C4-2B (cell line): ENCODE measurements at regions not wholly inside any gene's neighbourhood (a gene's known extent, or its start where the extent isn't known, plus 50 kb on each side); places are given as distances from the start of the nearest gene placed in this dataset.

Experiments used
- H3K27ac ChIP-seq: fragments of 450-650 bp; 2 replicates; pipeline ENCODE4 v1.5.1; 2017
- CTCF ChIP-seq: fragments of 450-650 bp; conservative IDR thresholded peaks from 2 replicates; pipeline ENCODE4 v1.5.1; 2017; ENCODE audit warnings: mild to moderate bottlenecking
- ZFX ChIP-seq: fragments of 450-650 bp; IDR thresholded peaks from 2 replicates; pipeline ENCODE4 v1.6.1; 2017

GRCh38 chr1:72837781-72838180 is 555.4 kb upstream of the NEGR1 start:
- no peak for TF ChIP-seq CTCF
- no peak for TF ChIP-seq ZFX
- H3K27ac ChIP-seq, result no peak overlapping the region

- H3K27ac ChIP-seq, result no peak overlapping the region
- no peak for TF ChIP-seq ZFX
- TF ChIP-seq CTCF, result no peak
Observed at GRCh38 chr1:72830606-72831390, 548.5 kb upstream of the NEGR1 start.

- TF ChIP-seq ZFX (no peak), CTCF (no peak)
- no peak overlapping the region for H3K27ac ChIP-seq
Observed at GRCh38 chr1:72827278-72827677, 544.9 kb upstream of the NEGR1 start.

- TF ChIP-seq CTCF (no peak), ZFX (no peak)
Observed at GRCh38 chr1:72804541-72804940, 522.2 kb upstream of the NEGR1 start.

GRCh38 chr1:72781038-72781437 is 498.7 kb upstream of the NEGR1 start:
- no peak for TF ChIP-seq CTCF
- no peak for TF ChIP-seq ZFX
- no peak overlapping the region for H3K27ac ChIP-seq

More at GRCh38 chr1:72804541-72804940, 522.2 kb upstream of the NEGR1 start:
- no peak overlapping the region for H3K27ac ChIP-seq

GRCh38 chr1:72780212-72780611 is 497.9 kb upstream of the NEGR1 start:
- TF ChIP-seq ZFX, result no peak
- no peak for TF ChIP-seq CTCF
- H3K27ac ChIP-seq, result no peak overlapping the region

- TF ChIP-seq CTCF, result no peak
- TF ChIP-seq ZFX, result no peak
- H3K27ac ChIP-seq, result no peak overlapping the region
Observed at GRCh38 chr1:72777918-72778317, 495.6 kb upstream of the NEGR1 start.
